ENCODE measurements at regions not wholly inside any gene's neighbourhood (a gene's known extent, or its start where the extent isn't known, plus 50 kb on each side); places are given as distances from the start of the nearest gene placed in this dataset.

DNA sequence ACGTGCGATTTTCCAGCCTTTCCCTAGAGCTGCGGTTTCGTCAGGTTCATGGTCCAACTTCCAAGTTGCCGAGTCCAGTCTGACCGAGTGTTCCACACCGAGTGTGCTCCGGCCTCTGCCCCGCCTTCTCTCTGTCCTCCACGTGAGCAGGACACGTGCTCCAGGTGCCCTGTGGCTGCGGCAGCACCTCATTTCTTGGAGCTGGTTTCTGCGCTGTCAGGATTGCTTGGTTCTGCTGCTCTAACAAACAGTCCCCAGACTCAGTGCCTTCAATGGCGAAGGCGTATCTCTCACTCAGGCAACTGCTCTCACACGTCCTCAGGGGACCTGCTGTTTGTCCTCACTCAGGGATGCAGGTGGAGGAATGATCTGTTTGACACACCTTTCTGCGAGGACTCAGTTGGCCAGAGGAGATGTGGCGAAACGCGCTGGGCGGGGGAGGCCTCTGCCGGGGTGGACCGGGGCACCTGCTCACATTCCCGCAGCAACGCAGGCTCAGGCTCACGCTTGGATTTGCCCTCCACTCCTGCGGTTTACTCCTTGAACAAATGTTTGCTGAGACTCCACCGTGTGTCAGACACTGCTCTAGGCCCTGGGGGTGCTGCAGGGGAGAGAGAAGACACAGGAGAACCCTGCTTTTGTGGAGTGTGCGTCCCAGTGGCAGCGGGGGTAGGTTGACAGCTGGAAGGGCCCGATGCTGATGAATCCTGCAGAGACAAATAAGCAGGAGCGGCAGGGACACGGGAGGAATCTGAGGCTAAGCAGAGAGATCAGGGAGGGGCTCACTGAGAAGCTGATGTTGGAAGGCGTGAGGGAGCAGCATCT, 63.4 kb upstream of the FBRSL1 start:
- TF ChIP-seq POLR2A (IDR thresholded peaks at IDR 0.05): no peak
- TF ChIP-seq, protein P1, sequence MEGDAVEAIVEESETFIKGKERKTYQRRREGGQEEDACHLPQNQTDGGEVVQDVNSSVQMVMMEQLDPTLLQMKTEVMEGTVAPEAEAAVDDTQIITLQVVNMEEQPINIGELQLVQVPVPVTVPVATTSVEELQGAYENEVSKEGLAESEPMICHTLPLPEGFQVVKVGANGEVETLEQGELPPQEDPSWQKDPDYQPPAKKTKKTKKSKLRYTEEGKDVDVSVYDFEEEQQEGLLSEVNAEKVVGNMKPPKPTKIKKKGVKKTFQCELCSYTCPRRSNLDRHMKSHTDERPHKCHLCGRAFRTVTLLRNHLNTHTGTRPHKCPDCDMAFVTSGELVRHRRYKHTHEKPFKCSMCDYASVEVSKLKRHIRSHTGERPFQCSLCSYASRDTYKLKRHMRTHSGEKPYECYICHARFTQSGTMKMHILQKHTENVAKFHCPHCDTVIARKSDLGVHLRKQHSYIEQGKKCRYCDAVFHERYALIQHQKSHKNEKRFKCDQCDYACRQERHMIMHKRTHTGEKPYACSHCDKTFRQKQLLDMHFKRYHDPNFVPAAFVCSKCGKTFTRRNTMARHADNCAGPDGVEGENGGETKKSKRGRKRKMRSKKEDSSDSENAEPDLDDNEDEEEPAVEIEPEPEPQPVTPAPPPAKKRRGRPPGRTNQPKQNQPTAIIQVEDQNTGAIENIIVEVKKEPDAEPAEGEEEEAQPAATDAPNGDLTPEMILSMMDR (IDR thresholded peaks at IDR 0.05): no peak
